ENCODE measurements at regions not wholly inside any gene's neighbourhood (a gene's known extent, or its start where the extent isn't known, plus 50 kb on each side); places are given as distances from the start of the nearest gene placed in this dataset.
"Not testable (repeated sequence)": the region's sequence is repeated elsewhere in the genome, so short reads cannot be mapped to it uniquely, and the experiment has no call there.

- TF ChIP-seq CTCF, POLR2A (IDR thresholded peaks at IDR 0.05): not testable (repeated sequence)
Observed at GRCh38 chr7:142636107-142636506, 113.2 kb upstream of the PRSS1 start.

All from breast epithelium (tissue), 3 donors.